ENCODE measurements at regions not wholly inside any gene's neighbourhood (a gene's known extent, or its start where the extent isn't known, plus 50 kb on each side); places are given as distances from the start of the nearest gene placed in this dataset.

- TF ChIP-seq POLR2A (IDR thresholded peaks at IDR 0.05) (no peak), CTCF (IDR thresholded peaks at IDR 0.05) (no peak)
These were observed 163.2 kb downstream of the BRD1 start for GRCh38 chr22:49664371-49664881.

Data from heart left ventricle (tissue), 13 donors.